SW 1271 (cell line): ENCODE measurements at regions not wholly inside any gene's neighbourhood (a gene's known extent, or its start where the extent isn't known, plus 50 kb on each side); places are given as distances from the start of the nearest gene placed in this dataset.

Experiments used
- DNase-seq, 2 experiments: peaks; one replicate each; lab custom pipeline; 2025; lab: John Stamatoyannopoulos, UW

DNA sequence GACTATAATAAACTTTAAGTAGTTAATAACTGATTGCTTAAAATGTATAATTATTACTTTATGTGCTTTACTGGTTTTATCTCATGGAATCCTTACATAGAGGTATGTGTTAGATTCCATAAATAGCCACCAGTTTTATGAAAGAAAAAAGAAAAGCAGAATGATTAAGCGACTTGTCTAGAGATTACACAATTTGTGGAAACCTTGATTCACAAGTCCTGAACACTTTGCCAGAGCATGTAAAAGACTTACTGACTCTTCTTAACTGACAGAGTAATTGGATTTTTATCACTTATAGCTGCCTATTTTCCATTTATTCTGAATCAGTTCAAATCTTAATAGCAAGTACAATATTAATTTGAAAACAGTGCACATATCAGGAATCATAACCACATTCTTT, 448.7 kb upstream of the NETO1 start:
- no peak for DNase-seq

DNA sequence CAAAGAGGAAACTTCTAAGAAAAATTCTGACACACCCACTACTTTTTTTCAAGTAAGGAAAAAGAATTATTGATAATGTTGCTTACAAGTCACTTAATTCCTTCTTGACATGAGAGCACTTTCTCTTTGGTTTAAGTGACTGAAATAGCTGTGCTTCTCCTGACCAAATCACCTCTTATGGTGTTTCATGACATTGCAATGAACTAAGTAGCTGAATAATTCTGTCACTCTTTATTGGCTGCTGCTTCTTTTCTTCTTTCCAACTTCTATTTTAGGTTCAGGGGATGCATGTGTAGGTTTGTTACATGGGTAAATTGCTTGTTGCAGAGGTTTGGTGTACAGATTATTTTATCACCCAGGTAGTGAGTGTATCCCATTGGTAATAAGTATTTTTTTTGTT, 447.6 kb upstream of the NETO1 start:
- no peak for DNase-seq

DNA sequence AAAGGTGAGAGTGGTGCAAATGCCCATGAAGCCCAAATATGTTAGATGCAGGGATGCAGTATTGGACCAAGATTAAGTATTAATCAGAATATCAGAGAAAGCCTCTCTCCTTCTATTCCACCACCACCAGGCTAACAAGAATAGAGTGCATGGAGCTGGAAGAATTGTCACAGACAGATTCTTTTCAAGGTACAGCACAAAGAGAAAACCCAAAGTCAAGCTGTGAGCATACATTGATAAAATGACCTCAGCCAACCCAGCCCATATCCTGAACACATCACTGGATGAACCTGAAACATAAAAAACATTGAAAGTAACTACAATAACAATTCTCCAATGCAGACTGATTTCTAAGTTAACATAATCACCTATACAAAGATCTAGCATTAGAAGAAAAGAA, 445.7 kb upstream of the NETO1 start:
- DNase-seq = no peak

DNA sequence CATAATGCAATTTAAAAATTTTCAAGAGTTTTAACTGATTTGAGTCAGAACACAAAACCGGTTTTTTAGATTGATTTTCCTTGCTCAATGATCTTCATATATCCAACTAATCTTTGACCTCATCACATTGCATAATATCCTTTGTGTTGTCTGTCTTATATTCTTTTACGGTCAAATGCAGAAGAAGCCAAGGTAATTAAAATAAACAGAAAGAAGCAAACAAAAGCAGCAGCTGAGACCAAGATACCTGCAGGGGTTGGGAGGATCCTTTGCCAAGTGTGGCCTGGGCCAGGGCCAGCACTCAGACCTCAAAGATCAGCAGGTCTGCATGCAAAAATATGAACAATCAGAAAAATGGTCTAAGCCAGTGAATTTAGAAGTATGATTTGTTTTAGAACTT, 428.9 kb upstream of the NETO1 start:
- no peak for DNase-seq

DNA sequence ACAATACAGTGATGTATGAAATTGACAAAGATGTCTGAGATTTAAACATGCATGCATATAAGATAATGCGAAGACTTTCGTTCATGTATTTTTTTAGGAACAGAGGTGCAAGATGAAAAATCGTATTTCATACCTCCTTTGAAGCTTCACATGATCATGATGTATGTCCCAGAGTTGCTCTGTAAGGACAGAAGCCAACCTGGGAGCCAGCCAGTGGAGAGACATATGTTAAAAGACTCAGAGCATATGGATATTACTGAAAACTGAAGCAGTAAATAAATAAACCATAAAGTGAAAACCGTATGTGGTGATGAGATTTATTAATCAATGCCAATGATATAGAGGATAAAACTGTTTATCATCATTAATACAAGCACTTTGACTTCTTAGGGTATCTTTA, 424.4 kb upstream of the NETO1 start:
- DNase-seq = no peak

DNA sequence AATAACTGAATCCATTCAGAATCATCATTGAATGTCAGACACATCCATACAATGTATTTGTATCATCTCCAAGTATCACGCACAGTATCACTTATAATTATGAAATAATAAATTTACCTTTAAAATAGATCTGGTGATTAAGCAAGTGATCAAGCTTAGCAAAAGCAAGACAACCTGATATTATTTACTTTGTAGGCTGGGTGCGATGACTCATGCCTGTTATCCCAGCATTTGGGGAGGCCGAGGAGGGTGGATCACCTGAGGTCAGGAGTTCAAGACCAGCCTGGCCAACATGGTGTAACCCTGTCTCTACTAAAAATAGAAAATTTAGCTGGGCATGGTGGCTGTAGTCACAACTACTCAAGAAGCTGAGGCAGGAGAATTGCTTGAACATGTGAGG, 421.0 kb upstream of the NETO1 start:
- DNase-seq = no peak

DNA sequence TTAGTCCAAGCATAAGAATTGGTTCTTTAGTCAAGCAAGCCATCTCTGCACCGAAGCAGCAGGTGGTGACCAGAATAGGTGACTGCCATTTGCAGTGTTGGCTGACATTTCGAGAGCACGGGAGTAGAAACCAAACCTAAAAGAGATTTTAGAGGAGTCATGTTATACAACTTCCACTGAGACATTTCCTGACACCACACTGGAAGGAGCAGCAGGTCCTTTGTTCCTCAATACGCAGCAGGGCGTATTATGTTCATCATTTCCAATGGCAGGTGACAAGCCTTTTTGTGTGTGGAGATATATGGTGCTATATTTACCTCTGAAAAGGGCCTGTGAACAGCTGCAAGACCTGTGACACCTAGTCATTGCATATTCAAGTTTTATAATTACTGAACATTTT, 418.8 kb upstream of the NETO1 start:
- DNase-seq = no peak

DNA sequence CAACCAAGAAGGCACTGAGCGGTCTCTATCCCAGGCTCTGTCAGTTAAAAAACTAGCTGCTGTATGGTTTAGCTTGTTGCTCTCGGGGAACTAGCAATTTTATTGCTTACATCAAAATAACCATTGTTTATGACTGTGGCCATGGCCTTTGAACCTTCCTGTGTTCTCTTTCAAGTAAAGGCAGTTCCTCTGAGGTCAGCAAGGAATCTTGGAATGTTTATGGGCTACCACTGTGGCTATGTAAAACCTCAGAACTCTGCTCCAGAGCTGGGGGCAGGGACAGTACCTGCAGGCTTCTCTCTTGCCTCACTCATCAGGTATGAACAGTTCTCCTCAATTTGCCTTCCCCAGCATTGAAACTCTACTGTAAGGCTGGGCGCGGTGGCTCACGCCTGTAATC, 416.0 kb upstream of the NETO1 start:
- no peak for DNase-seq

DNA sequence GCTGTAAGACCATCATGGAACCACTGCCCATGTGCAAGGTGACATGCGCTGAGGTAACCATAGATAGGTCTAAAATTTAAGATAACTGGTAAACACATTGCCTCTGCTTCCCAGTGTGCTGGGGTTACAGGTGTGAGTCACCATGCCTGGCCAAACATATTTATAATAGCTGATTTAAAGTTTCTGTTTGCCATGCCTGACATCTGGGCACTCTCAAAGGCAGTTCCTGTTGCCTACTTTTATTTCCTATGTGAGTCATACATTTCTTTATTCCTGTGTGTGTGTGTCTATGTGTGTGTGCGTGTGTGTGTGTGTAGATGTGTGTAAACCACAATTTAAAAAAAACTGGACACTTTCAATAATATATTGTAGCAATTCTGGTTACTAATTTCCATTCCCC, 415.2 kb upstream of the NETO1 start:
- no peak for DNase-seq

DNA sequence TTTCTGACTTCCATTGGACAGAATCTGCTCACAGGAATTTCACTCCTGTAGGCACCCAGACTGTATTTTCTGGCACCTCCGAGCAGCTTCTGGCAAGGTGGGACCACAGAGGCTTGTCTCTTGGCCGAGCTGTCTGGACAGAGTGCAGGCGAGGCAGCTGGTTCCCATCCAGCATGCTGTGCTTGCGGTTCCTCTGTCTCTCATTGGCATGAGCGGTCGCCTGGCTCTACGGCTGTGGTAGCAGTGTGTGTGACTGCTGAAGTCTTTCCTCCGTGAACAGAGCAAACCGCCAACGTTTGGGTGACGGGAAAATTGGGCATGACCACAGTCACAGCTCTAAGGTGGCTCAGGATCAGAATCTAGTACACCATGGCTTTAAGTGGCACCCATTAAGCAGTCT, 411.7 kb upstream of the NETO1 start:
- DNase-seq = no peak

DNA sequence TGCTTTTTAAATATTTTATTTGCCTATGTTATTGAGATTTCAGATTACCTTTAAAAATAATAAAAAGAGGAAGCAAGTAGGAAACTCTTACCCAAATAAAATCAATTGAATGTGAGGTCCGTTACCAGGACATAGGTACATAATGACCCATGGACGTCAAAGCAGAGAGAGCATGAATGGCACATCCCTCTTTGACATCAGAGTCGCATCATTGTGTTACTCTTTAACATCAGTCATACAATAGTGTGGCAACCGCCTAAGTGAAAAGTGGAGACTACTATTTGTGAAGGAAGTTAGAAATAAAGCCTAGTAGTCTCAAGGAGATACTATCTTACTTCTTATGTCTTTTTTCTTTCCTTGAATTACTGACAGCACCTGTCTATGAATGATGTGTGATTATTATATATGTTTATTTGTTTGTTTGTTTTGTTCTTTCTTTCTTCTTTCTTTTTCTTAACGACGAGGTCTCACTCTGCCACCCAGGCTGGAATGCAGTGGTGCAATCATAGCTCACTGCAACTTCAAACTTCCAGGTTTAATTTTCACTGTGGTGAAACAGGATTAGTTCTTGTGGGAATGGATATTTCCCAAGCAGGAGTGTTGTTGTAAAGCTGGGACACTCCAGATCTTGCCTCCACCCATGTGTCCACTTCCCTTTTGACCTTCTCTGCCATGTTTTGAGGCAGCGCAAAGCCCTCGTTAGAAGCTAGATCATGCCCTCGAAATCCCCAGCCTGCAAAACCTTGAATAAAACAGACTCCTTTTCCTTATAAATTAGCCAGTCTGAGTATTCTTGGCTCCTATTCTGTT, 407.2 kb upstream of the NETO1 start:
- no peak for DNase-seq

DNA sequence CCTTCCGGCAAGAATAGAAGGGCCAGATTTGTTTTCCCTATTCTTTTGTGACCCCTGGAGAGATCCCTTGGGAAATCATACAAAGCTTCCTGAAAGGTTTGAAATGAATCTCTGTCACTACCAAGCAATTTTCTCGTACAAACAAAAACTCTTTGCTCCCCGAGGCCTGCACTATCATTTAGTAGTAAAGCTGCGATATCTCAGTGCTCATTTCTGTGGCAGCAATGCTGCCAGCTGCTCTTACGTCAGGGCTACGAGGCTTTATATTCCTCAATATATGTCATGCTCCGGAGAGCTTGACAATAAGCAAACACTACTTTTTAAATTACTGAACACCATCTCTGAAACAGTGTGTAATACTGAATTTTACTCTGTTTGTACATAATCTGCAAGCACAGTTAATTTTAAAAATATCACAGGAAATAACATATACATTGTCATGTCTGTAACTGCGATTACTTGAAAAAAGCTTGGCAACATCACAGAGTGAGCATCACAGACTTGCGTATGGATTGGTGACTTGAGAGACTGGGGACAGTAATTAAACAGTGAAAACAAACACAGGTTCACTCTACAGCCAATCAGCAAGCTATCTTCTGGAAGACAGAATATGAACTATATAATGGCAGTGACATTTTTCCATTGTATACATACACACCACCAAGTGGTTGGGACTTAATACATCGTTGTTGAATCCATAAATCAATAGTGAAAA, 403.3 kb upstream of the NETO1 start:
- DNase-seq = no peak

DNA sequence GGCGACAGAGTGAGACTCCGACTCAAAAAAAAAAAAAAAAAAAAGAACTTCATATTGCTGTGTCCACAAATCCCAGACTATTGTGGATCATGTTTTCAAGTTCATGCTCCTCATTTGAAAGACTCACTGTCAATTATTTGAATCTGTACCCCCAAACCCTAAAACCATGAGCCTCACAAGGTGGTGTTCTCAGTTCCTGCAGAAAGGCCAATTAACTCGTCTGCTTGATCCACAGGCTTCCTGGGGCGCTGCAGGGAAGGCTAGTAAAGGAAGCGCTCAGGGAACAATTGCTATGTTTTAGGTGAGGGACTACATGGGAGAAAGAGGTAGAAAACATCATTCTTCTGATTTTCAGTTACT, 396.8 kb upstream of the NETO1 start:
- DNase-seq = peak in 1 of 2 experiments; percentile 79

DNA sequence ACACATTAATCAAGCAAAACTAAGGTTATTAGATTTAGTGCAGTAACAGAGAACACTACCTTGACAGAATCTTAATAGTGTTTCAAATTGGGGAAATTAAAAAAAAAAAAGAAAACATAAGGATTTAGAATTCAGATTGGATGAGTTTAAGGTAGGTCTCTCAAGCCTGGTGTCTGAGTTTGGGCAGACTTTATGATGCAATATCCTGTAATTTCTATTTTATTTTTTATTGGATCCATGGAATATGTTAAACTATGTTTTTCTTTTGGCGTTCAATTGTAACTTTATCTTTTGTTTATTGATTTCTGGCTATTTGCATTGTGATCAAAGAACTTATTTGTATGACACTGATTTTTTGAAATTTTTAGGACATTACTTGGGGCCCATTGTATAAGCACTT, 394.1 kb upstream of the NETO1 start:
- no peak for DNase-seq

DNA sequence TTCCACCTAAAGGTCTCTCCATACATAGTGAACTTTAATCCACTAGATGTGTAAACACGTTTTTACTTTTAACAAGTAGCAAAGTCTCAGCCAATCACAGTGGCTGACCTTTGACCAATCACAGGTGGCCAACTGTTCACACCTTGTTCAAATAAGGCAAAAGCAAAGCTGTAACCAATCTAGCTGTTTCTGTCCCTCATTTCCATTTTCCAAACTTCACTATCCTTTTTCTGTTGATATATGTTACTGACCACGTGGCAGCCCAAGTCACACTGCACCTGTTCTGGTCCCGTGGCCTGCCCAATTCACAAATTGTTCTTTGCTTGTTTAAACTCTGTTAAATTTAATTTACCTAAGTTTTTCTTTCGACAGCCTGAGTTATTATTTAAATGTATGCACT, 393.5 kb upstream of the NETO1 start:
- no peak for DNase-seq

DNA sequence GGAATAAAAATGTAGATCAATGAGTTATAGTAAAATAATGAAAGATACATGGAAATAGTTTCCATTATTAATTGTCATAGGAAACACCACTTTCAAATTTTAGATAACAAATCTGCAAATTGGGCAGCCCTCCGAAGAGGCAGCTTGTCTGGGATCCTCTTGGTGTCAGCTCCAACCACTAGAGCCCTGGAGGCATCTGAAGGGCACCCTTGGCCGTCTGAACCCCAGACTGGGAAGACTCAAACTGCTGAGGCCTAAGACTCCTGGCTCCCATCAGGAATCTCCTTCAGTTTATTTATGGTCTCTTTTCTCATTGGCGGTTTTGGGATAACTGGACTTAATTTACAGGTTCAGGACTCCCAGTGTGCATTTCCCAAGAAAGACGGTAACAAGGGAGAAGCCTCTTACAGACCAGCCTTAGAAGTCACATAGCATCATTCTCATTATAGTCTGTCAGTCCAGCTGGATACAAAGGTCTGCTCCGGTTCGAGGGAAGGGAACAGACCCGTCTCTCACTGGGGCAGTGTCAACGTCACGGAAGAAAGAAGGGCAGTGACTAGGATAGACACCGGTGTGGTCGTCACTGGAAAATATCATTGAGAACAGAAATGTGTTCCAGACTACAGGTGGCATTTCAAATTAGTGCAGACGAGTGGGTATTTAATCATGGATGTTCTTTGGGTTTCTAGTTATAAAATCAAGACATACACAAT, 390.7 kb upstream of the NETO1 start:
- no peak for DNase-seq

DNA sequence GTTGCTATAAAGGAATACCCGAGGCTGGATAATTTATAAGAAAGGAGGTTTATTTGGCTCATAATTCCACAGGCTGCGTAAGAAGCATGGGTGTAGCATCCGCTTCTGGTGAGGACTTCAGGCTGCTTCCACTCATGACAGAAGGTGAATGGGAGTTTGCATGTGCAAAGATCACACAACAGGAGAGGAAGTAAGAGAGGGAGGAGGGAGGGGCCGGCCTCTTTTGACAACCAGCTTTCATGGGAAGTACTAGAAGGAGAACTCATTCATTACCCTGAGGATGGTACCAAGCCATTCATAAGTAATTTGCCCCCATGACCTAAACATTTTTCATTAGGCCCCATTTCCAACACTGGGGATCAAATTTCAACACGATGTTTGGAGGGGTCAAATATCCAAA, 386.8 kb upstream of the NETO1 start:
- DNase-seq = no peak

DNA sequence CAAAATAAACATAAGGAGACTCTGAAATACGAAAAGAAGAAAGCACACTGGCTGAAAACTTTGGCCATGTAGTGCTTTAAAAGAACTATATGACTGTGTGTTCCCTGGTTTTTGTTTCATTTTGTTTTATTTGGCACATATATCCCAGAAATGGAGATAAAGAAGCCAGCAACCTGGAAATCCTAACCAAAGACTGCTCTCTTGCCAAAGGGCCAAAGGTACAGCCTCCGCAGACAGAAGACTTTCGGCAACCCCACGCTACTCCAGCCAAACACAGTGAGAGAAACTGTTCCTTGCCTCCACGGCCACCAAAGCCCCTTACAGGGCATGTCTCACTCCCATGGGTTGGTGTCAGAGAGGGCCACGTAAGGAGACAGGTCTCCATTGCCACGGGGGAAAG, 381.2 kb upstream of the NETO1 start:
- no peak for DNase-seq

DNA sequence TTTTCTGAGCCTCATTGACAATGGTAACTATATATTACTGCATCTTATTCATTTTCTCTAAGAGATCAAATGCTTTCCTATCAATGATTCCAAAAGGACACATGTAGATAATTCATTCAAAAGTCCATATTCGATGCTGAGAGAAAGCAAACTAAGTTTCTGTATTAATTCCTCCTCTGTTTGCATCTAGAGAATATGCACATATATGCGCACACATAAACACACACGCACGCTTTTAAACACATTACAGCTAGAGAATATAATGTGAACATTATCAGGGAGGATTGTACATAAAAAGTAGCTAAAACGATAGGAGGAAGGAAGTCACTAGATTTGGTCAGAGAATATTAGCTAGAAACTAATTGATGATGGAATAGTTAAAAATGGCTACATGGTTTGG, 379.0 kb upstream of the NETO1 start:
- DNase-seq = no peak

DNA sequence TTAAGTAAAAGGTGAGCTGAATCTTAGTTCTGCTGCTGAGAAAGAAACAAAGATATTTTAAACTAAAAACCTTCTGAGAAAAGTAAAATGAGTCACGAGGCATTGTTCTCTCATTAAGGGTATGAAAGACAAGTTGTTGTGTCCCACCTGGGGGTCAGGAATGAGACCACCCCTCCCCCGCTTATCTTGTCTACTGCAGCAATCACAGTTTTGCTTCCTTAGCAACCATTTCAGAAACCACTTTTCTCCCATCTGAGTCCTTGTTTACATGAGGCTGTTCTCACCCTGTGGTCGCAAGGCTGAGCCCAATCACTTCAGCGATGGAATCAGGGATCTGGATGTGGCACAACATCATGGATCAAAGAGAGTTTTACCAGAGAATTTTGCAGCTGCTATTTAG, 377.6 kb upstream of the NETO1 start:
- no peak for DNase-seq

DNA sequence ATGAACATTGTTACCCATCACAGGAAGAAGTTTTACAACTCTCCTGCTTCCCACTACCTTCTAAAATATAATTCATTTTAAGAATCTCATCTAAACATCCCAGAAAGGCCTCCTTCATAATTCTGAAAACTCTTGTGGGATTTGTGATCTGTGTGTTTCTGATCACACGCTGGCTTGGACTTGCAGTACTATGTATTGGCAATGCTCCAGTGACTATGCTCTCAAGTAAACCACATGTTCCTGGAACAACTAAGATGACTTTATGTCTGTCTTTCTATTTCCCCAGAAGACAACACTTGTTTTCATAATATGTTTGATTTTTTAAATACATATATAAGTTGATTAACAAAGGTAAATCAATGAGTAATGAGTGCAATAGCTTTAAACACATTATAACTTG, 376.6 kb upstream of the NETO1 start:
- no peak for DNase-seq

DNA sequence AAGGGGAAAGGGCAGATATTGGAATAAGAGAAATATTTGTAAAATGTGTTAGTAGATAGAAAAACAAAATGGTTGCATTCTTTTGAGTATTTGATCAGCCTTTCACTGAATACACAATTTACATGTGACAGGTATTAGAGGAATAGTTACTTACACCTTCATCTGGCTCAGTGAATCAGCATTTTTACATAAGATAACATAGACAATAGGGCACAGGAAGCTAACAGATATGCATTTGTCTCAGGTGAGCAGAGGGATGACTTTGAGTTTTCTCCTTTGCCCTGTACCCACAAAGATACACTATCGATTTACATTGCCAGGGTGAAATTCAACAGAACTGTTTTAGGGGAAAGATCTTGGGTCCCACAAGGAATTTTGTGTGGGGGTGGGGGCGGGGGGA, 373.1 kb upstream of the NETO1 start:
- no peak for DNase-seq

DNA sequence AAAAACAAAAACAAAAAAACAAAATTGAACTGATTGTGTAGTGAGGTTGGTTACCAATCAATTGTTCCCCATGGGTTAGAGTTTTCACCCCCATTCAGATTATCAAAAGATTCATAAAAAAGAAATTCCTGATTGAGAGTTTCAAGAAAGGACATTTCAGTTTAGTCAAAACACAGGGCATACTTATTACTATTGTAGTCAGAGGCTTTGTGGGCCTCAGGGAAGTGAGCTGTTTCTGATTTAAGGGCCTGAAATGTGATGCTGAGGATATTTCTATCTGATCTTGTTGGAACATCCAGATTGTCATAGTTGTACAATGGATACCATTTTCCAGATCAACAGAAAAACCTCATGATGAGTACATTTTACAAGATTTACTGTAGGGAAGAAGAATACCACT, 368.1 kb upstream of the NETO1 start:
- DNase-seq = no peak
